Left lung (tissue), 4 donors: ENCODE measurements at regions not wholly inside any gene's neighbourhood (a gene's known extent, or its start where the extent isn't known, plus 50 kb on each side); places are given as distances from the start of the nearest gene placed in this dataset.

Source experiments
- ATAC-seq: fragments of 200-7000 bp; cut with Tn5 transposase; one replicate; pipeline ENCODE4 v1.9.1; 2020; ENCODE audit warnings: moderate library complexity
- DNase-seq, 4 donors: peaks; one replicate each; pipeline ENCODE4 v3.0.0-alpha.2; 2013 to 2020
- H3K27ac ChIP-seq, 2 donors: fragments of 200-600 bp; sonication (generic) in 1 of 2; one replicate each; pipeline versions ENCODE4 v1.5.0 to v1.8.0; 2020 to 2021
- H3K27me3 ChIP-seq, 2 donors: fragments of 200-600 bp; sonication (generic) in 1 of 2; one replicate each; pipeline versions ENCODE4 v1.5.0 to v1.8.0; 2020 to 2021
- H3K36me3 ChIP-seq, 2 donors: fragments of 200-600 bp; sonication (generic) in 1 of 2; one replicate each; pipeline versions ENCODE4 v1.5.0 to v1.8.0; 2020 to 2021
- H3K4me1 ChIP-seq, 2 donors: fragments of 200-600 bp; one replicate each; pipeline ENCODE4 v1.8.0; 2021
- H3K4me3 ChIP-seq, 2 donors: fragments of 200-600 bp; sonication (generic) in 1 of 2; one replicate each; pipeline versions ENCODE4 v1.5.0 to v1.8.0; 2020 to 2021; ENCODE audit warnings: mild to moderate bottlenecking in 1 of 2
- H3K9me3 ChIP-seq, 2 donors: fragments of 200-600 bp; sonication (generic) in 1 of 2; one replicate each; pipeline versions ENCODE4 v1.5.0 to v1.8.0; 2020 to 2021
- intact Hi-C, 2 donors: fragments of 100-400 bp; cut with DNase I; formaldehyde crosslinking; loops; one replicate each; pipeline versions ENCODE4 v1.11.2 to v1.14.2; 2022
- TF ChIP-seq, protein P1 (sequence below), 2 donors: fragments of 200-600 bp; sonication (generic) in 1 of 2; IDR thresholded peaks; one replicate each; pipeline versions ENCODE4 v1.5.0 to v1.8.0; 2021; ENCODE audit warnings: antibody characterized with exemption in 2 of 2
- donor health status: DM: no; HTN: yes; CAD: no.
- donor health status: DM: no; HTN: no; CAD: no.

DNA sequence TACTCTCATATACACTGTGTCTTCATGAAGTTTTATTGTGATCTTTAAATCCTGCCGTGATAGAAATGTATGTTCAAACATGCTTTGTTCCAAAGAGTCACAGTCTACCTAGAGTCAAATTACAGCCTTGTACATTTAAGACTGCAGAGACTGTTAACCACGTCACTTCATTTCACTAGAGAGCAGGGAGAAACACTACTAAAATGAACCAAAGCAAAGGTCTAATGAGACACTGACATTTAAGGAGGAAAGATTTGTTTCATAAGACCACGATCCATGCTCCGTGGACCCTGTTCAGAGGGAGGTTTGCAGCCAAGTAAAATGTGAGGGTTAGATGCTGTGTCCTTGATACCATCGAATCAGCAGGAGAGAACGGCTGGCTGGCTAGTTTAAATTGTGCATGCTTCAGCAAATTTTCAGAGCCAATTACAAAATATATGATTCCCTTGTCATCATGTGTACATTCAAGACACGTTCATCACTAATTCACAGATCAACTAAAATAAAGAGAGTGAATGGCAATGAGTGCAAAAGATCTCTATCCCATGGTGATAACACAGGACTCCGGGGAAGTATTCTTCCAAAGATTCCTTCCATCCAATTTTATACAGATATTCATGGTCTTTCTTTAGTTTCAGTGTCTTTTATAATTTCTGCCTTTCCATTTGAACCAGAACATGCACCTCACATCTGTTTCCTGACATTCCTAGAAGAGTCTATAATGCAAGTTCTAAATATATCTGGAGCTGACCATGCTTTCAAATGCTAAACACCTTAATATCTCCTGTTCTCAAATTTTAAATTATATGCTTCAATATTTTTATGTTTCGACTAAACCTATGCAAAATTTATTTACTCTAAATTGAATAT lies 960.9 kb upstream of the FAT3 start:
- no peak for ATAC-seq
- Histone ChIP-seq H3K27me3 (no peaks in the 10 kb centered on the region), H3K4me3 (no peak overlapping the region), H3K27ac (no peak overlapping the region), H3K36me3 (no peaks in the 10 kb centered on the region), H3K4me1 (no peaks in the 10 kb centered on the region), H3K9me3 (no peaks in the 10 kb centered on the region)
- TF ChIP-seq, protein P1, sequence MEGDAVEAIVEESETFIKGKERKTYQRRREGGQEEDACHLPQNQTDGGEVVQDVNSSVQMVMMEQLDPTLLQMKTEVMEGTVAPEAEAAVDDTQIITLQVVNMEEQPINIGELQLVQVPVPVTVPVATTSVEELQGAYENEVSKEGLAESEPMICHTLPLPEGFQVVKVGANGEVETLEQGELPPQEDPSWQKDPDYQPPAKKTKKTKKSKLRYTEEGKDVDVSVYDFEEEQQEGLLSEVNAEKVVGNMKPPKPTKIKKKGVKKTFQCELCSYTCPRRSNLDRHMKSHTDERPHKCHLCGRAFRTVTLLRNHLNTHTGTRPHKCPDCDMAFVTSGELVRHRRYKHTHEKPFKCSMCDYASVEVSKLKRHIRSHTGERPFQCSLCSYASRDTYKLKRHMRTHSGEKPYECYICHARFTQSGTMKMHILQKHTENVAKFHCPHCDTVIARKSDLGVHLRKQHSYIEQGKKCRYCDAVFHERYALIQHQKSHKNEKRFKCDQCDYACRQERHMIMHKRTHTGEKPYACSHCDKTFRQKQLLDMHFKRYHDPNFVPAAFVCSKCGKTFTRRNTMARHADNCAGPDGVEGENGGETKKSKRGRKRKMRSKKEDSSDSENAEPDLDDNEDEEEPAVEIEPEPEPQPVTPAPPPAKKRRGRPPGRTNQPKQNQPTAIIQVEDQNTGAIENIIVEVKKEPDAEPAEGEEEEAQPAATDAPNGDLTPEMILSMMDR (IDR thresholded peaks at IDR 0.05) = no peak
- no peak for DNase-seq
- intact Hi-C loops = no loop called here

DNA sequence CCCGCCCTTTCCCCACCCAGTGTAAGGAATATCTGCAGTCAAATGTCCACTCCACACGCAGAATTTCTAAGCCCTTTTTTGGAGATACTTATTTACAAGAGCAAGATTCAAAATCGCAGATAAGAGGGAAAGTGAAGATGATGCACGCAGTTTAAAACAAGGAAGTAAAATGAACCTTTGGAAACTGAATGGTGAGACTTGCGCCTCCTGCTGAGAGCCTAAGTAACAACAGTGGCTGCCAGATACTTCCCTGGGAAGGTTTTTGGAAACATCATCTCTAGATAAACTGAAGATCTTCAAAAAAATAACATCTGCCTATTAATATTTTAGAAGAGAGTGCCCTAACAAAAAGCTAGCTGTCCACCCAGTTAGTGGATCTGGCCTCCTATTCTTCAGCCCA lies 963.1 kb upstream of the FAT3 start:
- no peak for DNase-seq
- Histone ChIP-seq H3K9me3 (no peaks in the 10 kb centered on the region), H3K27me3 (no peaks in the 10 kb centered on the region), H3K27ac (no peak overlapping the region), H3K4me3 (no peak overlapping the region), H3K36me3 (no peaks in the 10 kb centered on the region), H3K4me1 (no peaks in the 10 kb centered on the region)
- TF ChIP-seq, protein P1 (IDR thresholded peaks at IDR 0.05) = no peak
- intact Hi-C loops = no loop called here
- ATAC-seq = no peak

DNA sequence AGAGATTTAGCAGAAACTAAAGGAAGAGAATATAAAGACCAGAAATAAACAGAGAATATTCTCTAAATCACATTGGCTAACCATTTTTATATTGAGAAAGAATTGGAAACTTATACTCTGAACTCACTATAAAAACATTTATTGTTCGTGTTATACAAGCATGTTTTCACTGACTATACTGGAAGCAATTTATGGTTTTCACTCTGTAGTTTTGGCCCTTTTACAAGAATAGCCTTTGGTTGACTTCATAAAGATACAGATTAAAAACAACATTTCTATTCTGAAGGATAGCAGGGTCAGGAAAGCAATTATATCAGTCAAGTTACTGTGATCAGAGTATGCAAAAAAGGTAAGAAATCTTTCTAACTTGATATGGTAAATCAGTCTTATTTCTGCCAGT lies 965.7 kb upstream of the FAT3 start:
- TF ChIP-seq, protein P1 (IDR thresholded peaks at IDR 0.05) = no peak
- ATAC-seq = no peak
- no peaks in the 10 kb centered on the region for H3K27me3 ChIP-seq
- H3K27ac ChIP-seq = no peak overlapping the region
- no peak for DNase-seq
- no peak overlapping the region for H3K4me3 ChIP-seq
- H3K36me3 ChIP-seq = no peaks in the 10 kb centered on the region
- intact Hi-C loops = no loop called here
- no peaks in the 10 kb centered on the region for H3K9me3 ChIP-seq
- no peaks in the 10 kb centered on the region for H3K4me1 ChIP-seq

DNA sequence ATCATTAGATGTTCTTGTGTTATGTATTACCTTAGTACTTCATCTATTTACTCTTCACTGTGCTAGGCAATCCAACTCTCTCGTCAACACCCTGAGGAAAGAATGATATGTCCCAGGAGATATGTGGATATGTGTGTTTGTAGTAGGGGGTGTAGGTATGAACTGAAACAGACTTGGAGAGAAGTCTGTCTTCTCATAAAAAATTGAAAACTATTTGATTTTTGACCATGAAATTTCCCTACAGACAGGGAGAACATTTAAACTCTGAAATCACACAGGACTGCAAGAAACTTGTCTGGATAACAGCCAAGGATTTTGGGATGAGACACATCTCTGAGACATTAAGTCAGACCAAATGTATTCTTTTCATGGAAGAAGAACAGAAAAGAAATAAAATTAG lies 967.0 kb upstream of the FAT3 start:
- intact Hi-C loops = no loop called here
- TF ChIP-seq, protein P1 (IDR thresholded peaks at IDR 0.05) = no peak
- no peaks in the 10 kb centered on the region for H3K4me1 ChIP-seq
- H3K9me3 ChIP-seq = no peaks in the 10 kb centered on the region
- H3K36me3 ChIP-seq = no peaks in the 10 kb centered on the region
- no peaks in the 10 kb centered on the region for H3K27me3 ChIP-seq
- no peak overlapping the region for H3K27ac ChIP-seq
- DNase-seq (no peak), ATAC-seq (no peak)
- H3K4me3 ChIP-seq = no peak overlapping the region

DNA sequence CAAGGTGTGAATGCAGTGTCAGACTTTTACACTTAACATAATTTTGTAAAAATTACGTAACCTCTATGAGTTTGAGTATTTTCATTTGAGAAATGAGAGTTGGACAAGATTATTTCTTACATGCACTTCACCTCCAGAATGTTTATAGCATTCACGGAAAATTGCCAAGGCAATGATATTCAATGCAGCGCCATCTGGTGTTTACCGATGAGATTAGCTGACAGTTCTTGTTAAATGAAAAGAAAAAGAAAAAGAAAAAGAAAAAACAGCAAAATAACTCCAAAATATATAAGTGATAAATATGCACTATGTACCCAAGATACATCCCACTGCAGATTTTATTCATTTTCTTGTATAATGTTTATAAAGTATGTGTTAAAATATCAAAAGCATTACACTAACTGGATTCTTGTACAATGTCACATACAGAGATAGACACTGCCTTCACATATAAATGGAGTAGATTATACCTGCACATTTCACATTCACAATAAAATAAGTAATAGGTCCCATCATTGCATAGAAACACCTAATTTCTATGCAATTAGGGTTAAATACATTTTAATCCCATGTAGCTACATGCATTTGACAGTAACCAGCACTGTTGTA lies 976.3 kb upstream of the FAT3 start:
- Histone ChIP-seq H3K4me1 (no peaks in the 10 kb centered on the region), H3K4me3 (no peak overlapping the region), H3K9me3 (no peaks in the 10 kb centered on the region), H3K27ac (no peak overlapping the region), H3K27me3 (no peaks in the 10 kb centered on the region), H3K36me3 (no peaks in the 10 kb centered on the region)
- intact Hi-C loops = no loop called here
- TF ChIP-seq, protein P1 (IDR thresholded peaks at IDR 0.05) = peak; percentile 23 to 54
- peak in 1 of 4 donors; percentile 52 for DNase-seq
- ATAC-seq = peak; percentile 63
